GM13977 (cell line): ENCODE measurements at regions not wholly inside any gene's neighbourhood (a gene's known extent, or its start where the extent isn't known, plus 50 kb on each side); places are given as distances from the start of the nearest gene placed in this dataset.

Source experiments
- DNase-seq: peaks from one replicate; pipeline ENCODE4 v3.0.0; 2012; ENCODE audit warnings: low spot score
- CTCF ChIP-seq: IDR thresholded peaks from 2 replicates; pipeline ENCODE4 v1.5.1; 2012; ENCODE audit warnings: mild to moderate bottlenecking, control low read depth; ENCODE audit not compliant: insufficient read depth; ENCODE audit errors: extremely low read depth, missing control alignments
- in situ Hi-C: fragments of 300-500 bp; cut with MboI; formaldehyde crosslinking; loops from one replicate; pipeline ENCODE4 v1.12.0; 2022; ENCODE audit warnings: low sequenced_read_pairs, low pct_unique_long_range_greater_than_20kb, mixed read lengths, inconsistent platforms; ENCODE audit not compliant: unreplicated experiment

DNA sequence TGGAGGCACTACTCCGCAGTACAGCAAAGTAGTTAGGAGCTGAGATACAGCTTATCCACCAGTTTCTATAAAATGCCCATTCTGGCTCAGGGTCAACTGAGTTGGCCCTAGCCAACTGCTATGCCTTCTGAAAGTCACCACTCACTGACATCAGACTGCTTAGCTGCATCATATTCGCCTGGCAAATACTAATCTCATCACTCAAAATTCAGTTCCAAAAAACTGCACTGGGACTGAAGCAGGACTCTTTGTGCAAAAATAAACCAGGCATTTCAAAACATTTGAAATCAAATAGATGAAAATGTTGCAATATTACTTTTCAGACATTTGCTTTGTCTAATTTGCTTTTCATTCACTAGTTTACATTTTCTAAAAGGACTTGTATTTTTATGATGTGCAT lies 230.0 kb downstream of the ALDH8A1 start:
- DNase-seq, result no peak
- in situ Hi-C loops, result no loop called here
- TF ChIP-seq CTCF, result no peak

DNA sequence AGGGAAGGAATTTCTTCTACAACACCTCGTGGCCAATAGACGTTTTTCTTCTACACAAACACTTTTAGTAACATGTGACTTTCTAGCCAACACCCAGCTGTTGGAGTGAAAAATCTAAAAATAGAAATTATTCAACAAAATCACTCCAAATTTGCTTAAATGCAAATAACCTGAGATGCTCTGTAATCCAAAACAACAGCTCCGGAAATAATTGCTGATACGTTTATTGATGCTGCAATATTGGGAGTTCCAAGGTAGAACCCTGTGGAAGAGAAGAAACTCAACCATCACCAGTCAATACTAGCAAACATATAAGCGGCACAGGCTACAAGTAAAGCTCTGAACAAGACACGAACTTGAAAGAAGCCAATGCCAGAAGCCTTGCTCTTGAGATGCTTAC lies 230.6 kb downstream of the ALDH8A1 start:
- DNase-seq, result no peak
- no peak for TF ChIP-seq CTCF
- in situ Hi-C loops, result no loop called here

- no peak for TF ChIP-seq CTCF
- in situ Hi-C loops, result no loop called here
- DNase-seq, result no peak
Measured at GRCh38 chr6:134714679-134715078, 235.2 kb downstream of the ALDH8A1 start.

DNA sequence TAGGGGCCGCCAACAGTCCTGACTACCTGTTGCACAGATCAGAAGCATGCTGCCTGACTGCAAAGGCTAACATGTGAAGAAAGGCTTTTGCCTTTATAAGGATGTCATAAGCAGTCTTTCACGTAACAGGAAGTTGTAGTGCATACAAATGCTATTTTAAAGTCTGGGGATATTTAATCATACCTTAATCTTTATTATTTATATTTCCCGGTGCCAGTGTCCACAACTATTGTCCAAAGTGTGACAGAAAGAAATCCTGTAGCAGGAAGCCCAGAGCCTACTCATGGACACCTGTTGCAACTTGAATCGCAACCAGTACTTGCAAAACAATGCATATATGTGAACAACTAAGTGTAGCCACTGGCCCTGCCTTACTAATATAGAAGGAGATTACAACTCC lies 235.8 kb downstream of the ALDH8A1 start:
- no peak for TF ChIP-seq CTCF
- in situ Hi-C loops, result no loop called here
- DNase-seq, result no peak

GRCh38 chr6:134712311-134712710 lies 237.6 kb downstream of the ALDH8A1 start:
- in situ Hi-C loops, result no loop called here
- TF ChIP-seq CTCF, result no peak
- DNase-seq, result no peak

GRCh38 chr6:134708079-134708478 lies 241.8 kb downstream of the ALDH8A1 start:
- DNase-seq, result no peak
- in situ Hi-C loops, result no loop called here
- TF ChIP-seq CTCF, result no peak
